HCT116 (cell line): ENCODE measurements at regions not wholly inside any gene's neighbourhood (a gene's known extent, or its start where the extent isn't known, plus 50 kb on each side); places are given as distances from the start of the nearest gene placed in this dataset.

ENCODE experiments used
- ATAC-seq: fragments of 200-7000 bp; cut with Tn5 transposase; 2 replicates; pipeline ENCODE4 v1.9.1; 2020; ENCODE audit warnings: mild to moderate bottlenecking, moderate library complexity
- BruUV-seq: library from RNA; stranded (reverse); fragments of 400-500 nt; replicated peaks from 2 replicates; lab custom pipeline; 2021; lab: Mats Ljungman, UMichigan
- CTCF ChIA-PET: fragments of 300-600 bp; sonication (Branson Sonifier 250); formaldehyde crosslinking; loops from one replicate; lab custom pipeline; 2021; ENCODE audit warnings: antibody characterized with exemption; lab: Charles Lee
- POLR2A ChIA-PET: fragments of 300-600, 350-600 bp; sonication (Branson Sonifier 250); formaldehyde crosslinking; loops from one replicate; lab custom pipeline; 2021; ENCODE audit warnings: antibody characterized with exemption; lab: Charles Lee
- RAD21 ChIA-PET, 2 experiments: fragments of 300-600 bp; sonication (Branson Sonifier 250); formaldehyde crosslinking; loops; one replicate each; lab custom pipeline; 2023; ENCODE audit warnings: low total read pairs in 2 of 2; ENCODE audit not compliant: uncharacterized antibody in 2 of 2, unreplicated experiment in 2 of 2, low non-redundant PET in 1 of 2; lab: Charles Lee
- DNase-seq: peaks from one replicate; pipeline ENCODE4 v3.0.0-alpha.2; 2010; ENCODE audit warnings: low read depth, low spot score
- H2AFZ ChIP-seq: fragments of 200-600 bp; shearing (Covaris generic), sonication (generic); 2 replicates; pipeline ENCODE4 v1.6.1; 2017; ENCODE audit warnings: low read depth, mixed run types, mixed read lengths, antibody characterized with exemption, low read length; ENCODE audit not compliant: poor library complexity, severe bottlenecking
- H3K27ac ChIP-seq: 2 replicates; pipeline ENCODE4 v1.5.1; 2012; ENCODE audit warnings: low read depth, low read length
- H3K27me3 ChIP-seq: fragments of 200-600 bp; sonication (generic); 2 replicates; pipeline ENCODE4 v1.6.1; 2016; ENCODE audit warnings: mixed run types, low read length, mixed read lengths; ENCODE audit not compliant: insufficient read depth
- H3K36me3 ChIP-seq, 2 experiments: fragments of 200-500 bp in 1 of 2; fragments of 200-600 bp in 1 of 2; sonication (Bioruptor generic) in 1 of 2; sonication (generic) in 1 of 2; 2 replicates each; pipeline versions ENCODE4 v1.5.1 to v1.6.1; 2014 to 2016; ENCODE audit warnings: low read length in 2 of 2, inconsistent platforms in 1 of 2, mixed read lengths in 1 of 2, mixed run types in 1 of 2; ENCODE audit not compliant: insufficient read depth in 2 of 2, control insufficient read depth in 1 of 2
- H3K4me1 ChIP-seq, 2 experiments: fragments of 200-600 bp in 1 of 2; sonication (generic) in 1 of 2; 2 replicates each; pipeline versions ENCODE4 v1.5.1 to v1.6.1; 2012 to 2017; ENCODE audit warnings: low read length in 2 of 2, inconsistent platforms in 1 of 2, mild to moderate bottlenecking in 1 of 2, mixed read lengths in 1 of 2, mixed run types in 1 of 2, moderate library complexity in 1 of 2; ENCODE audit not compliant: insufficient read depth in 2 of 2, control insufficient read depth in 1 of 2
- H3K4me2 ChIP-seq: fragments of 200-600 bp; sonication (generic); 2 replicates; pipeline ENCODE4 v1.6.1; 2017; ENCODE audit warnings: mixed run types, low read length, mixed read lengths
- H3K4me3 ChIP-seq, 2 experiments: fragments of 200-600 bp in 1 of 2; sonication (generic) in 1 of 2; replicated peaks in 1 of 2; 2 replicates each; pipeline ENCODE4 v1.5.1; 2011 to 2016; ENCODE audit warnings: low read length in 2 of 2, control low read depth in 1 of 2, low read depth in 1 of 2, mild to moderate bottlenecking in 1 of 2, mixed read lengths in 1 of 2, mixed run types in 1 of 2
- H3K79me2 ChIP-seq: fragments of 200-600 bp; sonication (generic); 2 replicates; pipeline ENCODE4 v1.6.1; 2017; ENCODE audit warnings: mild to moderate bottlenecking, mixed run types, low read length, moderate library complexity, mixed read lengths; ENCODE audit not compliant: insufficient read depth
- H3K9ac ChIP-seq: fragments of 200-600 bp; sonication (generic); 2 replicates; pipeline ENCODE4 v1.6.1; 2016; ENCODE audit warnings: low read length, mixed read lengths
- H3K9me2 ChIP-seq: fragments of 200-600 bp; sonication (generic), shearing (Covaris generic); 2 replicates; pipeline ENCODE4 v1.6.1; 2017; ENCODE audit warnings: mixed run types, mild to moderate bottlenecking, moderate library complexity; ENCODE audit not compliant: insufficient read depth
- H3K9me3 ChIP-seq, 2 experiments: fragments of 200-500 bp in 1 of 2; fragments of 200-600 bp in 1 of 2; sonication (Bioruptor generic) in 1 of 2; sonication (generic) in 1 of 2; 2 replicates each; pipeline ENCODE4 v1.6.1; 2014 to 2017; ENCODE audit warnings: low read length in 2 of 2, mixed read lengths in 2 of 2, inconsistent platforms in 1 of 2, low read depth in 1 of 2, mild to moderate bottlenecking in 1 of 2, mixed run types in 1 of 2, moderate library complexity in 1 of 2; ENCODE audit not compliant: control insufficient read depth in 1 of 2, insufficient read depth in 1 of 2
- H4K20me1 ChIP-seq: fragments of 200-600 bp; sonication (generic), shearing (Covaris generic); 2 replicates; pipeline ENCODE4 v1.6.1; 2017; ENCODE audit warnings: mixed run types, mild to moderate bottlenecking, moderate library complexity; ENCODE audit not compliant: insufficient read depth
- CEBPB ChIP-seq: IDR thresholded peaks from 2 replicates; pipeline ENCODE4 v1.6.1; 2012; ENCODE audit warnings: low read depth
- EGR1 ChIP-seq: IDR thresholded peaks from 2 replicates; pipeline ENCODE4 v1.6.1; 2012; ENCODE audit warnings: low read depth
- ELF1 ChIP-seq: IDR thresholded peaks from 2 replicates; pipeline ENCODE4 v1.6.1; 2012; ENCODE audit warnings: low read depth, borderline replicate concordance
- EZH2phosphoT487 ChIP-seq: fragments of 200-600 bp; IDR thresholded peaks from 2 replicates; pipeline ENCODE4 v1.6.1; 2018; ENCODE audit warnings: antibody characterized with exemption, borderline replicate concordance
- MAX ChIP-seq: IDR thresholded peaks from 2 replicates; pipeline ENCODE4 v1.6.1; 2012
- RAD21 ChIP-seq: IDR thresholded peaks from 2 replicates; pipeline ENCODE4 v1.6.1; 2012; ENCODE audit warnings: low read depth, mild to moderate bottlenecking
- REST ChIP-seq: IDR thresholded peaks from 2 replicates; pipeline ENCODE4 v1.6.1; 2012; ENCODE audit warnings: low read depth
- SIN3A ChIP-seq: IDR thresholded peaks from 2 replicates; pipeline ENCODE4 v1.6.1; 2012; ENCODE audit warnings: low read depth
- TCF7L2 ChIP-seq: IDR thresholded peaks from 2 replicates; pipeline ENCODE4 v1.7.0; 2011; ENCODE audit warnings: borderline replicate concordance, inconsistent platforms; ENCODE audit not compliant: insufficient read depth, insufficient read length; ENCODE audit errors: extremely low read depth
- ZFX ChIP-seq: fragments of 450-650 bp; IDR thresholded peaks from 2 replicates; pipeline ENCODE4 v1.6.1; 2017
- intact Hi-C: fragments of 100-400 bp; cut with micrococcal nuclease; formaldehyde crosslinking; loops from 2 replicates; pipeline ENCODE4 v1.10.0; 2022
- TF ChIP-seq, protein P1 (sequence below), 3 experiments: fragments of 200-600 bp in 1 of 3; sonication (generic) in 1 of 3; IDR thresholded peaks in 2 of 3; conservative IDR thresholded peaks in 1 of 3; 2 replicates each; pipeline ENCODE4 v1.5.1; 2012 to 2017; ENCODE audit warnings: low read depth in 2 of 3, low read length in 2 of 3, antibody characterized with exemption in 1 of 3, borderline replicate concordance in 1 of 3, control low read depth in 1 of 3, mild to moderate bottlenecking in 1 of 3, mixed read lengths in 1 of 3, mixed run types in 1 of 3, moderate library complexity in 1 of 3; ENCODE audit not compliant: insufficient read depth in 1 of 3
- TF ChIP-seq, protein P2 (sequence below): IDR thresholded peaks from 2 replicates; pipeline ENCODE4 v1.6.1; 2011; ENCODE audit warnings: mild to moderate bottlenecking, low read length, moderate library complexity; ENCODE audit not compliant: insufficient replicate concordance; ENCODE audit errors: extremely low read depth

DNA sequence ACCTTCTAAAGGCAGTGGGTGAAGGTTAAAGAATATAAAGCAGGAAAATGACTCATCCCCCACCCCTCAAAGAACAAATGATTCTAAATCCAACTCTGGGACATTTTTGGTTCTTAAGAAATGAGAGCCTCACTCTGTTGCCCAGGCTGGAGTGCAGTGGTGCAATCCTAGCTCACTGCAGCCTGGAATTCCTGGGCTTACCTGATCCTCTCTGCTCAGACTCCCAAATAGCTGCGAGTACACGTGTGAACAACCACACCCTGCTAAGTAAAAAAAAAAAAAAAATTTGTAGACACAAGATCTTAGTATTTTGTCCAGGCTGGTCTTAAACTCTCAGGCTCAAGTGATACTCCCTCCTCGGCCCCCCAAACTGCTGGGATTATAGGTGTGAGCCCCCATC lies 298.8 kb upstream of the MAF start:
- no TSS peak for BruUV-seq
- peaks cover 46 to 57% of the 10 kb centered on the region in 2 experiments; a peak in 2 of 4 replicates for H3K9me3 ChIP-seq
- POLR2A ChIA-PET: no interaction called here

More for the DNA sequence above, 298.8 kb upstream of the MAF start:
- RAD21 ChIA-PET: no interaction called here
- H3K79me2 ChIP-seq: no peaks in the 10 kb centered on the region
- intact Hi-C loops: no loop called here
- no peaks in the 10 kb centered on the region for H3K4me1 ChIP-seq
- no peak overlapping the region for H3K4me2 ChIP-seq
- H3K27ac ChIP-seq: no peak overlapping the region
- CTCF ChIA-PET: no interaction called here
- H3K9ac ChIP-seq: no peak overlapping the region
- no peak for DNase-seq
- no peak for TF ChIP-seq EGR1
- no peak for TF ChIP-seq MAX
- no peak for TF ChIP-seq ZFX
- no peak for TF ChIP-seq SIN3A
- TF ChIP-seq RAD21: no peak
- TF ChIP-seq, protein P1, sequence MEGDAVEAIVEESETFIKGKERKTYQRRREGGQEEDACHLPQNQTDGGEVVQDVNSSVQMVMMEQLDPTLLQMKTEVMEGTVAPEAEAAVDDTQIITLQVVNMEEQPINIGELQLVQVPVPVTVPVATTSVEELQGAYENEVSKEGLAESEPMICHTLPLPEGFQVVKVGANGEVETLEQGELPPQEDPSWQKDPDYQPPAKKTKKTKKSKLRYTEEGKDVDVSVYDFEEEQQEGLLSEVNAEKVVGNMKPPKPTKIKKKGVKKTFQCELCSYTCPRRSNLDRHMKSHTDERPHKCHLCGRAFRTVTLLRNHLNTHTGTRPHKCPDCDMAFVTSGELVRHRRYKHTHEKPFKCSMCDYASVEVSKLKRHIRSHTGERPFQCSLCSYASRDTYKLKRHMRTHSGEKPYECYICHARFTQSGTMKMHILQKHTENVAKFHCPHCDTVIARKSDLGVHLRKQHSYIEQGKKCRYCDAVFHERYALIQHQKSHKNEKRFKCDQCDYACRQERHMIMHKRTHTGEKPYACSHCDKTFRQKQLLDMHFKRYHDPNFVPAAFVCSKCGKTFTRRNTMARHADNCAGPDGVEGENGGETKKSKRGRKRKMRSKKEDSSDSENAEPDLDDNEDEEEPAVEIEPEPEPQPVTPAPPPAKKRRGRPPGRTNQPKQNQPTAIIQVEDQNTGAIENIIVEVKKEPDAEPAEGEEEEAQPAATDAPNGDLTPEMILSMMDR (IDR thresholded peaks at IDR 0.05 in 2 of 3, conservative IDR thresholded peaks at IDR 0.05 in 1 of 3; ENCODE audit: borderline replicate concordance in 1 of 3, insufficient read depth in 1 of 3, low read depth in 2 of 3, low read length in 2 of 3): no peak
- no peak for TF ChIP-seq EZH2phosphoT487
- TF ChIP-seq REST: no peak
- TF ChIP-seq, protein P2, sequence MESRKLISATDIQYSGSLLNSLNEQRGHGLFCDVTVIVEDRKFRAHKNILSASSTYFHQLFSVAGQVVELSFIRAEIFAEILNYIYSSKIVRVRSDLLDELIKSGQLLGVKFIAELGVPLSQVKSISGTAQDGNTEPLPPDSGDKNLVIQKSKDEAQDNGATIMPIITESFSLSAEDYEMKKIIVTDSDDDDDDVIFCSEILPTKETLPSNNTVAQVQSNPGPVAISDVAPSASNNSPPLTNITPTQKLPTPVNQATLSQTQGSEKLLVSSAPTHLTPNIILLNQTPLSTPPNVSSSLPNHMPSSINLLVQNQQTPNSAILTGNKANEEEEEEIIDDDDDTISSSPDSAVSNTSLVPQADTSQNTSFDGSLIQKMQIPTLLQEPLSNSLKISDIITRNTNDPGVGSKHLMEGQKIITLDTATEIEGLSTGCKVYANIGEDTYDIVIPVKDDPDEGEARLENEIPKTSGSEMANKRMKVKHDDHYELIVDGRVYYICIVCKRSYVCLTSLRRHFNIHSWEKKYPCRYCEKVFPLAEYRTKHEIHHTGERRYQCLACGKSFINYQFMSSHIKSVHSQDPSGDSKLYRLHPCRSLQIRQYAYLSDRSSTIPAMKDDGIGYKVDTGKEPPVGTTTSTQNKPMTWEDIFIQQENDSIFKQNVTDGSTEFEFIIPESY: no peak
- no peak for TF ChIP-seq TCF7L2
- TF ChIP-seq ELF1: no peak
- TF ChIP-seq CEBPB: no peak
- H3K36me3 ChIP-seq: no peaks in the 10 kb centered on the region
- H4K20me1 ChIP-seq: no peaks in the 10 kb centered on the region
- H3K27me3 ChIP-seq: no peaks in the 10 kb centered on the region
- no peak overlapping the region for H2AFZ ChIP-seq
- no peak for ATAC-seq
- no peaks in the 10 kb centered on the region for H3K9me2 ChIP-seq
- no peak overlapping the region for H3K4me3 ChIP-seq
